ENCODE measurements at regions not wholly inside any gene's neighbourhood (a gene's known extent, or its start where the extent isn't known, plus 50 kb on each side); places are given as distances from the start of the nearest gene placed in this dataset.

- Histone ChIP-seq H2AFZ (no peak overlapping the region), H3K4me2 (no peak overlapping the region), H3K4me1 (ENCODE audit: insufficient read depth) (no peaks in the 10 kb centered on the region), H3K9me3 (ENCODE audit: low read depth) (no peaks in the 10 kb centered on the region), H3K79me2 (no peaks in the 10 kb centered on the region), H3K9me2 (replicated peaks; ENCODE audit: insufficient read depth) (no peaks in the 10 kb centered on the region), H4K20me1 (ENCODE audit: insufficient read depth, poor library complexity, severe bottlenecking) (no peaks in the 10 kb centered on the region), H3K27me3 (no peaks in the 10 kb centered on the region), H3K4me3 (no peak overlapping the region), H3K36me3 (replicated peaks; ENCODE audit: insufficient read depth, low read depth) (no peaks in the 10 kb centered on the region), H3K27ac (no peak overlapping the region)
- TF ChIP-seq EZH2 (IDR thresholded peaks at IDR 0.05; ENCODE audit: borderline replicate concordance) (no peak), EZH2phosphoT487 (IDR thresholded peaks at IDR 0.05; ENCODE audit: low read depth, severe bottlenecking, unreplicated experiment) (no peak)
- TF ChIP-seq, protein P1, sequence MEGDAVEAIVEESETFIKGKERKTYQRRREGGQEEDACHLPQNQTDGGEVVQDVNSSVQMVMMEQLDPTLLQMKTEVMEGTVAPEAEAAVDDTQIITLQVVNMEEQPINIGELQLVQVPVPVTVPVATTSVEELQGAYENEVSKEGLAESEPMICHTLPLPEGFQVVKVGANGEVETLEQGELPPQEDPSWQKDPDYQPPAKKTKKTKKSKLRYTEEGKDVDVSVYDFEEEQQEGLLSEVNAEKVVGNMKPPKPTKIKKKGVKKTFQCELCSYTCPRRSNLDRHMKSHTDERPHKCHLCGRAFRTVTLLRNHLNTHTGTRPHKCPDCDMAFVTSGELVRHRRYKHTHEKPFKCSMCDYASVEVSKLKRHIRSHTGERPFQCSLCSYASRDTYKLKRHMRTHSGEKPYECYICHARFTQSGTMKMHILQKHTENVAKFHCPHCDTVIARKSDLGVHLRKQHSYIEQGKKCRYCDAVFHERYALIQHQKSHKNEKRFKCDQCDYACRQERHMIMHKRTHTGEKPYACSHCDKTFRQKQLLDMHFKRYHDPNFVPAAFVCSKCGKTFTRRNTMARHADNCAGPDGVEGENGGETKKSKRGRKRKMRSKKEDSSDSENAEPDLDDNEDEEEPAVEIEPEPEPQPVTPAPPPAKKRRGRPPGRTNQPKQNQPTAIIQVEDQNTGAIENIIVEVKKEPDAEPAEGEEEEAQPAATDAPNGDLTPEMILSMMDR (IDR thresholded peaks at IDR 0.05; ENCODE audit: poor library complexity) = no peak
- 85% methylated on average over 19 of the region's 20 CpGs for WGBS (ENCODE audit: low lambda C conversion rate, missing lambda C conversion rate)
- DNase-seq (ENCODE audit: low spot score) = no peak
These were observed 143.7 kb downstream of the DNAJB6 start for GRCh38 chr7:157480371-157481050.

- Histone ChIP-seq H3K4me3 (no peak overlapping the region), H3K79me2 (no peaks in the 10 kb centered on the region), H3K36me3 (replicated peaks; ENCODE audit: insufficient read depth, low read depth) (no peaks in the 10 kb centered on the region), H2AFZ (no peak overlapping the region), H3K9me2 (replicated peaks; ENCODE audit: insufficient read depth) (no peaks in the 10 kb centered on the region), H4K20me1 (ENCODE audit: insufficient read depth, poor library complexity, severe bottlenecking) (no peaks in the 10 kb centered on the region), H3K27ac (no peak overlapping the region), H3K9me3 (ENCODE audit: low read depth) (no peaks in the 10 kb centered on the region), H3K4me1 (ENCODE audit: insufficient read depth) (no peaks in the 10 kb centered on the region), H3K4me2 (no peak overlapping the region), H3K27me3 (no peaks in the 10 kb centered on the region)
- TF ChIP-seq, protein P1 (IDR thresholded peaks at IDR 0.05; ENCODE audit: poor library complexity) = no peak
- TF ChIP-seq EZH2phosphoT487 (IDR thresholded peaks at IDR 0.05; ENCODE audit: low read depth, severe bottlenecking, unreplicated experiment) (no peak), EZH2 (IDR thresholded peaks at IDR 0.05; ENCODE audit: borderline replicate concordance) (no peak)
- WGBS (ENCODE audit: low lambda C conversion rate, missing lambda C conversion rate) = 92% methylated on average over 5 of the region's 6 CpGs
- no peak for DNase-seq (ENCODE audit: low spot score)
These were observed 144.6 kb downstream of the DNAJB6 start for GRCh38 chr7:157481389-157481788.

GRCh38 chr7:157482025-157482424 is 145.2 kb downstream of the DNAJB6 start:
- H3K27ac ChIP-seq = no peak overlapping the region
- TF ChIP-seq EZH2phosphoT487 (IDR thresholded peaks at IDR 0.05; ENCODE audit: low read depth, severe bottlenecking, unreplicated experiment) (no peak), EZH2 (IDR thresholded peaks at IDR 0.05; ENCODE audit: borderline replicate concordance) (no peak)
- TF ChIP-seq, protein P1 (IDR thresholded peaks at IDR 0.05; ENCODE audit: poor library complexity) = no peak
- DNase-seq (ENCODE audit: low spot score) = no peak
- no peaks in the 10 kb centered on the region for H3K4me1 ChIP-seq (ENCODE audit: insufficient read depth)
- H3K4me2 ChIP-seq = no peak overlapping the region
- H3K4me3 ChIP-seq = no peak overlapping the region
- H3K9me2 ChIP-seq (replicated peaks; ENCODE audit: insufficient read depth) = no peaks in the 10 kb centered on the region
- H3K36me3 ChIP-seq (replicated peaks; ENCODE audit: insufficient read depth, low read depth) = no peaks in the 10 kb centered on the region
- no peaks in the 10 kb centered on the region for H3K9me3 ChIP-seq (ENCODE audit: low read depth)
- WGBS (ENCODE audit: low lambda C conversion rate, missing lambda C conversion rate) = 85% methylated on average over 6 of the region's 8 CpGs
- no peaks in the 10 kb centered on the region for H3K79me2 ChIP-seq
- no peaks in the 10 kb centered on the region for H4K20me1 ChIP-seq (ENCODE audit: insufficient read depth, poor library complexity, severe bottlenecking)
- no peaks in the 10 kb centered on the region for H3K27me3 ChIP-seq
- no peak overlapping the region for H2AFZ ChIP-seq

Measured in hepatocyte (in vitro differentiated cells).